GM21723 (cell line): ENCODE measurements at regions not wholly inside any gene's neighbourhood (a gene's known extent, or its start where the extent isn't known, plus 50 kb on each side); places are given as distances from the start of the nearest gene placed in this dataset.

ENCODE experiments used
- ATAC-seq: cut with Tn5 transposase; IDR thresholded peaks from one replicate; pipeline ENCODE4 v1.9.1; 2021; ENCODE audit warnings: mild to moderate bottlenecking, moderate library complexity; ENCODE audit not compliant: unreplicated experiment

GRCh38 chr6:22457996-22458395, 111.4 kb upstream of the HDGFL1 start:
- no peak for ATAC-seq

DNA sequence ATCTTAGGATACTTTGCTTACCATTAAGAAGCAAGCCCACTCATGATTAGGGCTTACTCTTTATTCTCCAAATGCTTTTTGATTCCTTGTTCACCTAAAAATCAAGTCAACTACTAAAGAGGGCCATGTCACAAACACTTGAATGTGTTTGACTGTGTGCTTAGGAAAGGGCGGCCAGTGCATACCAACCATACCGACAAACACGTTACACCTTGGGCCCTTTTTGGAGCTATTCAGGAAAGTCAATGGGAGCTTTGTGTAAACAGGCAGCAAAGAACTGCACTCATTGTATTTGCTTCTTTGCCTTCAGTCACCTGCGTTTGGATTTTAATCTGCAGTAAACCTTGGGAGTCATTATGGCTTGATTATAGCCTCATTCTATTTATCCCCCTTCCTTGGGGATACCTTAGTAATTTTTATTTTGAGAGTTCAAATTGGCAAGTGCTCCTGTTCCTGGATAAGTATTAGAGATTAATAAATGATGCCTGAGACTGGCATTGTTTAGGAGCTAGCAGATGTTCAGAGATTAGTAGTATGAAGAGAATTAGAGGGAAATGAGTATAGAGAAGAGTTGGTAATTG, 102.6 kb upstream of the HDGFL1 start:
- no peak for ATAC-seq

GRCh38 chr6:22467645-22468044, 101.7 kb upstream of the HDGFL1 start:
- no peak for ATAC-seq

- ATAC-seq, result no peak
These were observed 101.0 kb upstream of the HDGFL1 start for GRCh38 chr6:22468256-22468965.

DNA sequence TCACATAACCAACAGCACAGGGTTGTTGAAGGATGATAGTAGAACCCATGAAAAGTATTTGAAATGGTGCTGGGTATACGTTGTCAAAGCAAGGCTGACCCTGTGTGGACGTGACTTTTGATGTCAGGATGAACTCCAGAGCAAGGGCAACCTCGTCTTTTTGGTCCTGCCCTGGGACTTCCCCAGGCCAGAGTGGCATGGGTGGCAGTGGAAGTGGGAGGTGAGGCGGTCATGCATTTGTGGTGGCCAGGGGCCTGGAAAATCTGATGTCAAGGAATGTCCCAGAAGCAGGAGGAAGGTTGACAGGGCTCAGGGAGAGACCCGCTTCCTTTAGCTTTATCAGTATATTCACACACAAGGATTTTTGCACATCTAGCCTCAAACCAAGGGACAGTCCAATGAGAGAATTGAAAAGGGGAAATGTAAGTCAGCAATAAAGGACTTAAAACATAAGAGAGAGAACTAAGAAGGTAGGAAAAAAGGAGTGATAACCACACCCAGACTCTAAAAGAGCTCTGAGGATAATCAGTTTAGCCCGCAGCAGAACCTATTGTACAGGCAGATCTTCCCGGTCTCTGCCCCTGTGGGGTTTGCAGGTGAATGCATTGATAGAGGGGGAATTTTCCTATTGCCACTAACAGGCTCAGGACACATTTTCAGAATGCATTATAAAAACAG, 98.8 kb upstream of the HDGFL1 start:
- no peak for ATAC-seq

GRCh38 chr6:22471132-22471690, 98.2 kb upstream of the HDGFL1 start:
- no peak for ATAC-seq

DNA sequence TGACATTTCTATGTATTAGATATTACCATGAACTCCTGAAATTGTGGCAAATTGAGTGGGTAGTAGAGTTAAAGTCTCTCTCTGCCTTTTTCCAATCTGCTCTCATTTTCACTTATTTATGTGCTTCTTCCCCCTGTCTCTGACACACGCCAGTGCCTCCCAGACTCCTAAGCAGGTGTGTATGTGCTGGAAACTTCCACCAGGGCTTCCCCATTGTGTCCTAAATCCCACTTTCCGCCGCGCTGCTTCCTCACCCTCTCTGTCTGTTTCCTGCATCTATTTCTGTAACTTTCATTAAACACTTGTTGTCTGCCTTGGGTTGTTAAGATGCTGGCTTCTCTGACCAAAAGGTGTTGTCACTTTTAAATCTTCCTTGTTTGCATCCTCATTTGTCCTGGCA, 97.6 kb upstream of the HDGFL1 start:
- ATAC-seq, result no peak

DNA sequence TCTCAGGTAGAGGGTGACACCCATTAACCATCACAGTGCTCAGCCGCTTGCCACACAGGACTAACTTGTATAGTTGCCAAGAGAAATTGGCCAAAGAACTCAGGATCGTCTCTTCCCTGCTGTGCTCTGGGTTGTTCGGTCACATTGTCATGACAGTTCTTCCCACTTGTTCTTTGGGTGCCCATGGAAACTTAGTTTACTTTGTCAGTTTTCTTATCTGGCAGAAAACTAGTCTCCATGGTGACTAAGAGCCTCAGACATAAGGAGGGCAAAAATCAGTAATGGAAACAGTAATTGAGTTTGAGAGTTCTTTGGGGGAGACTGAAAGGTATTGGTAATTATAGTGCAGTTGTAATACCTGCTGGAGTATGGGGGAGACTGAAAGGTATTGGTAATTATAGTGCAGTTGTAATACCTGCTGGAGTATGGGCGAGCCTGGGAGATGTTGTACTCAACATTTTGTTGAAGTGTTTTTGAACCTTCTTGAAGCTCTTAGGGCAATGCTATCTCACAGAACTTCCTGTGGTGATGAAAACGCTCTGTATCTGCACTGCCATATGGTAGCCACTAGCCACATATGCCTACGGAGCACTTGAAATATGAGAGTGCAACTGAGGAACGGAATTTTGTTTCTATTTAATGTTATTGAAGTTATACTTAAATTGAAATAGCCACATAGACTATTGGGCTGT, 95.2 kb upstream of the HDGFL1 start:
- no peak for ATAC-seq

- no peak for ATAC-seq
These were observed 92.5 kb upstream of the HDGFL1 start for GRCh38 chr6:22476811-22477390.

DNA sequence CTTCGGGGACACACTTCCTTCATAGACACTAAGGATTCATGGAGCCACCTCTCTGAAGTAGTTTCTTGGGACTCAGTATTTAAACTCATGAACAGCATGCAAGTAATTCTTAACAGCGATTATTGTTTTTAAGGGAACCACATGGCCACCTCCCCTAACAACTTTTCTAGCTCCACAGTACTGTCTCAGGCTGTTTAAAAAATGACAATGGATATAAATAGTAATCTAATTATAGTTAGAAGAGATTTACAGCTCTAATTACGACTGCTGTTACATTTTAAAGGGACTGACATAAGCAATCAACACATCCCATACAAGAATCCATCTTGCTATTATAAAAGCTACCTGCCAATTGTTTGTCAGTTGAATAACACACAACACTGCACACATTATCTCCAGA, 72.1 kb upstream of the HDGFL1 start:
- ATAC-seq, result no peak

DNA sequence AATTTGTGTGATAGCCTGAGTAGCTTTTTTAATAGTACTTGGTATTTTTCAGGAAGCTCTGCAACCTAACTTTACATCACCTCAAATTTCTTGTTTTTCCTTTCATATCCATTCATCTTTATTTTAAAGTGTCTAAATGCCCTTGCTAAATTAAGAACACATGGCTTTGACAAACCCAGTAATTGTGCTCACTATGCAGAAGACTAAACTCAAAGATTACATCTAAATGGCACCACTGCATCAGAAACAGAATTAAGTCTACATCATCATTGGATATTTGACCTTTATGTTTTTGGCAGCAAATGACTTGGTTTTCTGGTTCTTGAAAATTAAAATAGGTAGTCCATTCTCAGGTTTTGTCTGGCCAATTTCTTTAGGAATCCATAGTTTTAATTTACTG, 69.6 kb upstream of the HDGFL1 start:
- ATAC-seq, result no peak

DNA sequence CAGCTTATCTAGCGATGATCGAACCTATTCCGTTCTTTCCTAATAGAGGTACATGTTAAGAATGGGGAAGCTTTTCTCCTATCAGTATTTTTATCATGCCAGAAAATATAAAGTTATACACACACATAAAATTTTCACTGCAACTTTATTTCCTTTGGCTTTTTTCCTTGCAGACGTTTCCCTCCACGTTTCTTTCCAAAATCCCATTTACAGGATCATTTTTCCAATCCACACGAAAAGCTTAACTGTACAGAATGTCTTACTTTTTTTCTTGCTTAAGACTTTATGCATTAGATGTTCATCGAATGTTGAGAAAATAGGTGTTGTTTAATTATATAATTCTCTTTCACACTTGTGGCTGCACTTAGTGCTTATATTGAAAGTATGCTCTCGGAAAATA, 62.9 kb upstream of the HDGFL1 start:
- ATAC-seq, result no peak

DNA sequence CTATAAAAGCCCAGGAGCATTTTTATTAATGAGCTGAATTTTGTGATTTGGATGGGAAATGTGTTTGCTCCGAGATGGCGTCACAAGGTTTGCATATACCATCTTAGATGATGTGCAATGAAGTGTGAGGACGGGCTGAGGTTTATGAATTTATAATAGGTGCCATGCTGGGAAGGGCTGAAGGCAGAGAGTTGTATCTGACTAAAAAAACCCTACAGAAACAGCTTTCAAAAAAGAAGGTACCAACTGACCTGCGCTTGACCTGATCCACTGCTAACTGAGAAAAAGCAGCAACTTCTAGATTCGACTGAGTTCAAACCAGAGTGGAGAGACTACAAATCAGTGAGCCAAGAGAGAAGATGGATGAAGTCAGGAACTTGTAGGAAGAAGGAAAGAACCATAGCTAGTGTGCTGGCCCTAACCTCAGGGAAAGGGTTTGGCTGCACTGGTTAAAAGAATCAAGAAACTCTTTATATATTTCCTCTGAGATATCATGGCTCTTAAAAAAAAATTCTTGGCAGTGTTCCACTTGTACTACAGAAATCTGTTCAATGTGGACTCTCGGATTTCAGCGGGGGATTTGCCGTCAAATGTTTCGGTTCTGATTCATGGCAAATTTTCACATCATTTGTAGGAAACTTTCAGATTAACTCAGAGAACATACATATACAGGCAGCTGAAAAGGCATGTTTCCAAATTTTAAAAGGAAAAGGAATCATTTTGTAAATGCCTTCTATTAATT, 56.5 kb upstream of the HDGFL1 start:
- no peak for ATAC-seq

DNA sequence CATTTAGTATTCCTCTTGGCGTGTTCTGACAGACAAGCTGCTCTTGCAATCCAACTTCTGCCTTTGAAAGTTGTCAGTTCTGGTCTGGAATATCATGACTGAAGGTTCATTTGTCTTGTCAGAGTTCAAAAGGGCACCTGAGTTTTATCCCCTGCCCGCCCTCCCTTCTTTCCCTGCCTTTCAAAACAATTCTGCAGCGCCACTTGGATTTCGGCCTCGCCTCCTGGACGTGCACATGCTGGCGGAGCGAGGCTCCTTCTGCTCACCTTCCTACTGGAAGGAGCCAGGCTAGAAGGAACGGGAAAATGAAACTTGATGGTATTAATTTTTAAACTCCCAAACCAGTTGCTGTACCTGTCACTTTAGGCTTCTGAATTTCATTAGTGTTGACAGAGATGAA, 55.7 kb upstream of the HDGFL1 start:
- ATAC-seq, result no peak

DNA sequence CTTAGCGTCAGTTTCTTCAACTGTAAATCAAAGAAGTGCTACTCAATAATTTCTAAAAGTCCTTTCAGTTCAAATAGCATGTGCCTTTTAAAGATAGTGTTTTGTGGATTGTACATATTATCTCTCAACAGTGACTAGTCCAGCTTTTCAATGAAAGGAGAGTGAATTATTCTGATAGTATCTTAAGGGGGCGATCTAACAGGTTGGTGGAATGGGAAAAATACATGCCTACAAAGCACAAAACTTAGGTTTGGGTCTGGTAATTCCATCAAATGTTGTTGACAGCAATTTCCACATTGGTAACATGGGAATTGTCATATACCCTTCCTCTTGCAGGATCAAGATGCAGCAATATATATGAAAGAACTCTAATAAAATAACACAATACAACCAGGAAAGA, 50.1 kb upstream of the HDGFL1 start:
- no peak for ATAC-seq
